NOMO-1 treated with DMSO at 0.1 percent for 48 hours (cell line): ENCODE measurements at regions not wholly inside any gene's neighbourhood (a gene's known extent, or its start where the extent isn't known, plus 50 kb on each side); places are given as distances from the start of the nearest gene placed in this dataset.
"Not testable (repeated sequence)": the region's sequence is repeated elsewhere in the genome, so short reads cannot be mapped to it uniquely, and the experiment has no call there.

Source experiments
- DNase-seq: peaks from one replicate; lab custom pipeline; 2025; ENCODE audit not compliant: unreplicated experiment; lab: John Stamatoyannopoulos, UW

GRCh38 chr4:188650516-188650915, 511.3 kb downstream of the TRIML1 start:
- no peak for DNase-seq

GRCh38 chr4:188657365-188657764, 518.1 kb downstream of the TRIML1 start:
- DNase-seq = no peak

DNA sequence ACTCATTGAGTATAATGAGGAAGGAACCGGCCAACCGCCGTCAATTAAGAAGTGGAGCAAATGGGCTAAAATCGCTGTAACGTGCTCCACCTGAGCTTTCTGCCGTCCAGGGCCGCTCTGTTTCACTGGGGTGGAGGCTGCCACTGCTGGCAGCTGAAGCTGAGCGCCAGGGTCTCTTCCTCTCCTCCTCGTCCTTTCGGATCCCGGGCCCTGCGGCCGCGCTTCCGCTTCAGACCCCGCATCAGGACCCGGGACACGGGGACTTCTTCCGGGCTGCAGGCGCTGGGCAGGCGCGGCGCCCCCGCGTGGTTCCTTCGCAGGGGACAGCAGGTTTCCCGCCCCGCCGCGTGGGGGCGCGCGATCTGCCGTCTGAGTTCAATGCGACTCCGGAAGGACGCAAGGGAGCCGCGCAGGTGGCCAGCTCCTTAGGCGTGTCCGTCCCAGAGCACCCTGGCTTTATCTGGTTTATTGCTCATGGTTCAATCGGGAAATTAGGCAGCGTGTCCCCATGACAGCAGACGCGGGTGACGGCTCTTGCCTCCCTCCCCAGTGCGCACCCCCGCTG, 519.8 kb downstream of the TRIML1 start:
- no peak for DNase-seq

DNA sequence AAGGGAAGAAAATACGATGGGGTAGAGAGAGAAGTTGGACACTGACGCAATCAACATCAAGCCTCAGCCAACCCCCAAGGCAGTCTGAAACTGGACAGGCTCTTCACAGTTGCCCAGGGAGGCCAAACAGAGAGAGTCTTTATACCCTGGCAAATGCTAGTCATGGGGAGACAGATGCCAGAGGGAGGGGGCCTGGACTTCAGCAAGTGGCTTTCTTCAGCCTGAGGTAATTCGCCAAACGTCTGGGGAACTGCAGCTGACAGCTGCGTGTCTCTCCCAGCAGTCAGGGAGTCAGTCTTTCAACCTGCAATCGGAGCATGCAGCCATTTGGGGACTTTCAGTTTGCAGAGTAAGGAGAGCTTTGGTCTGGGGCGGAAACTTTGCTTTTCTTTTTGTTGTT, 521.6 kb downstream of the TRIML1 start:
- DNase-seq = no peak

GRCh38 chr4:188661502-188661901, 522.3 kb downstream of the TRIML1 start:
- DNase-seq = no peak

GRCh38 chr4:188663369-188663768, 524.1 kb downstream of the TRIML1 start:
- no peak for DNase-seq

- DNase-seq = no peak
These were observed 526.5 kb downstream of the TRIML1 start for GRCh38 chr4:188665491-188666457.

DNA sequence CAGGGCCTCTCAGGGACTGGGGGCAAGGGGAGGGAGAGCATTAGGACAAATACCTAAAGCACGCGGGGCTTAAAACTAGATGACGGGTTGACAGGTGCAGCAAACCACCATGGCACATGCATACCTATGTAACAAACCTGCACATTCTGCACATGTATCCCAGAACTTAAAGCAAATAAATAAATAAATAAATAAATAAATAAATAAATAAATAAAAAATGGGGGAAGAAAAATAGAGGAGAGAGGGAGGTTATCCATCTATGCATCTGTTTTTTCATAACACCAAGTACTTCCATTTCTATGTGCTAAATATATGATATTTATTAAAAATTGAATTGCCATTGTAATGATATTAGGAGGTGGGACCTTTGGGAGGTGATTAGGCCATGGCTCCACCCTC, 539.5 kb downstream of the TRIML1 start:
- DNase-seq = not testable (repeated sequence)

DNA sequence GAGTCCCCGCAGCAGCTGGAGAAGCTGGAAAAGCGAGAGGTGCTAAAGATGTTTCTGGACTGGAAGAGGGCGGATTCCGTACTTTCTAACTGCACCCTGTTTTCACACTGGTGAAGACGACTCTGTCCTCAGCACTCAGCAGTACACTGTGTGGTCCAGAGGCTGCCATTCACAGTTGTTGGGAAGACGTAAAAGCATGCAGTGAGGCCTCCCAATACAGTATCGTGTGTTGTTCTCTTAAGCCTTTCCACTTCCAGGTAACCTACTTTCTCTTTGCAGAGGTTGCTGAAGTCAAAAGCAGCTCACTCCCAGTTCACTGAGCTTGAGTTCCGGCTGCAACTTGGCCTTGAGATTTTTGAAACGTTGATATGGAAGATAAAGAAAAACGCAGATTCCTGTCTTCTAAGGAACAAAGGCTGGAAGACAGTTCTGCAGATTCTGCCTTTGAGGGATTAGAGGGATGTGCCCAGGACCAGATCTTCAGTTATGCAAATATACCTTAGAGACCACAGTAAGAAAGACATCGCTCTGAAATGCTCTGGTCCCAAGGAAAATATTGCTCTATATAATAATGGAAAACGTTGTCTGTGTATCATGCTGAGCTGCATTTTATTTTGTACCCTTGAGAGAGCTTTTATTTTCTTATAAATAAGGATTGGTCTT, 540.9 kb downstream of the TRIML1 start:
- no peak for DNase-seq

GRCh38 chr4:188680667-188681063, 541.4 kb downstream of the TRIML1 start:
- no peak for DNase-seq

GRCh38 chr4:188682321-188682720, 543.1 kb downstream of the TRIML1 start:
- DNase-seq = no peak

DNA sequence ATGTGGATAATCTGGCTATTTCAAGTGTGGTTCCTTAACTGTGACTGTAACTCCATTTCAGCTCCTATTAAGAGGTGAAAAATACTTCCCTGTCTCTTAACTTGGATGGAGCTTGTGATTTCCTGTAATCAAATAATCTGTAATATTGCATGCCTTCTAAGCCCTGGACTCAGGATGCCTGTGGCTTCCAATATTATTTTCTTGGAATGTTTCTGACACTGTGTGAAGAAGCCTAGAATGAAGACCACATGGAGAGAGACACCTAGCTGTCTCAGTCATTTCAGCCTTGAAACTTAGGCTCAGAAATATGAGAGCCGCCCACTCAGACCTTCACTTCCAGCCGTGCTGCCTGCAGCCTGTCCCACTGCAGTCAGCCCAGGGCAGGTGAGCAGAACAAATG, 544.3 kb downstream of the TRIML1 start:
- no peak for DNase-seq

- no peak for DNase-seq
These were observed 549.7 kb downstream of the TRIML1 start for GRCh38 chr4:188688956-188689355.

GRCh38 chr4:188691811-188692210, 552.6 kb downstream of the TRIML1 start:
- DNase-seq = no peak

- no peak for DNase-seq
These were observed 556.0 kb downstream of the TRIML1 start for GRCh38 chr4:188695261-188695660.

GRCh38 chr4:188697243-188697642, 558.0 kb downstream of the TRIML1 start:
- no peak for DNase-seq

GRCh38 chr4:188701952-188702351, 562.7 kb downstream of the TRIML1 start:
- DNase-seq = no peak

DNA sequence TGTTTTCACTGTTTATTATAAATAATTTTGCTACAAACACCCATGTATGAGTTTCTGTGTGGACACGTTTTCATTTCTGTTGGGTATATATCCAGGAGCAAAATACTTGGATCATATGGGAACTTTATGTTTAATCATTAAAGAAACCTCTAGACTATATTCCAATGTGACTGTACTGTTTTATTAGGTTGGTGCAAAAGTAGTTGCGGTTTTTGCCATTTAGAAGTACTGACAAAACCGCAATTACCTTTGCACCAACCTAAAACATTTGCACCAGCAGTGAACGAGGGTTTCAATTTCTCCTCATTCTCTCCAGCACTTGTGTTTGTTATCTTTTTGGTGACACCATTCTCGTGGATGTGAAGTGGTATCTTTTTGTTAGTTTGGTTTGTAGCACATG, 565.0 kb downstream of the TRIML1 start:
- no peak for DNase-seq

DNA sequence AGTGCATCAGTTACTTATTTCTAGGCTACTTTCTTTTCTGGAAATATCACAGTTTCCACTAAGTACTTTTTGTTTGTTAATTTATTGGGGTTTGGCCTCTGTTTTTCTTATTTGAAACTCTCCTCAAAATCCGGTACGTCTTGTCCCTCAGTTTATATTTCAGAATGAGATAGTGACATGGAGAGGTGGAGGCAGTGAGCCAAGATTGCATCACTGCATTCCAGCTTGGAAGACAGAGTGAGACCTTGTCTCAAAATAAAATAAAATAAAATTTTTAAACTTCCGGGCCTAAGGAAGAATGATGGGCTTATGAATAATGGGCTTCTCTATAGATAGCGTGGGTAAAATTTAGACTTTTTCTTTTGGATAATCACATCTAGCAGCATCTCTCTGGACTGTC, 567.8 kb downstream of the TRIML1 start:
- DNase-seq = no peak

DNA sequence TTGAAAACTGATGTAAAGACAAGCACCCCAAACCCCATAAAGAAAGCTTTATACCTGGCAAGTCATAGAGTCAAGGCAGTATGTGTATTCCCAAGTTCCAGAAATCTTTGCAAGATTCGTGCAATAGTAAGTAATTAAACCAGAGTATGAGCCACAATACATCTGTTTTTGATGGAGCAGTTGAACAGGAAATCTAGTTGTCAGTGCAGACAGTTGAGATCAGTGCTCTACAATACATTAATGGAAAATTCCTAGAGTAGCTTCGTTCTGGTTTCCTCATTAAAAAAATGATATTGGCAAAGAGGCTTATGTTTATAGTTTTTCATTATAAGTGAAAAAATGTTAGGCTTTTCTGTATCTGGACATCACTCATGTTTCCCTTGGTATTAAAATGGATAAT, 575.3 kb downstream of the TRIML1 start:
- DNase-seq = no peak

- DNase-seq = no peak
These were observed 575.7 kb downstream of the TRIML1 start for GRCh38 chr4:188714907-188715306.

DNA sequence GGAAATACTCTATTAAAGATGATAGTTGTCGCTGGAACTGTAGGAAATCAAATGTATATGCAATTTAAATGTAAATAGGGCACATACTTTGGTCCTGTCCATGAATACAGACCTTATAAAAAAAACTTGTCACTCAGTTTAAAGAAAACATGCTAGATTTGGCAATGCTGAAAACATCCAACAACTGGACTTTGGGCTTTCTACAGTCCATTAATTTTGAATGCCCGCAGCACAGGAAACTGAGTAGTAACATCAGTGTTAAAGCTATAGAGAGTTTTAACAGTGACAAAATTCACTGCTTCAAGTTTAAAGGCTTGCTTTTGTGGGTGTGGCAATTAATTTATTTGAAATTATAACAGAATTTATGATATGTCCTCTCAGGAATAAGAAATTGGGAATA, 578.4 kb downstream of the TRIML1 start:
- DNase-seq = no peak
